DMS 273 (cell line): ENCODE measurements at regions not wholly inside any gene's neighbourhood (a gene's known extent, or its start where the extent isn't known, plus 50 kb on each side); places are given as distances from the start of the nearest gene placed in this dataset.
"Not testable (repeated sequence)": the region's sequence is repeated elsewhere in the genome, so short reads cannot be mapped to it uniquely, and the experiment has no call there.

Source experiments
- DNase-seq: peaks from one replicate; lab custom pipeline; 2025; ENCODE audit not compliant: unreplicated experiment; lab: John Stamatoyannopoulos, UW

- DNase-seq, result no peak
These were observed 1165.9 kb upstream of the CELF2 start for GRCh38 chr10:9851808-9852207.

GRCh38 chr10:9853405-9854355 lies 1164.0 kb upstream of the CELF2 start:
- DNase-seq, result no peak

GRCh38 chr10:9855451-9855850 lies 1162.2 kb upstream of the CELF2 start:
- not testable (repeated sequence) for DNase-seq

- DNase-seq, result no peak
These were observed 1158.9 kb upstream of the CELF2 start for GRCh38 chr10:9858816-9859215.

- DNase-seq, result no peak
These were observed 1157.6 kb upstream of the CELF2 start for GRCh38 chr10:9860045-9860444.

GRCh38 chr10:9863559-9864121 lies 1154.0 kb upstream of the CELF2 start:
- DNase-seq, result no peak

GRCh38 chr10:9868499-9868898 lies 1149.2 kb upstream of the CELF2 start:
- no peak for DNase-seq

- DNase-seq, result no peak
These were observed 1148.5 kb upstream of the CELF2 start for GRCh38 chr10:9869205-9869604.

GRCh38 chr10:9869606-9870176 lies 1148.0 kb upstream of the CELF2 start:
- no peak for DNase-seq

- DNase-seq, result no peak
These were observed 1142.3 kb upstream of the CELF2 start for GRCh38 chr10:9875353-9875752.

GRCh38 chr10:9877978-9878377 lies 1139.7 kb upstream of the CELF2 start:
- DNase-seq, result no peak

- DNase-seq, result no peak
These were observed 1139.3 kb upstream of the CELF2 start for GRCh38 chr10:9878383-9878782.

GRCh38 chr10:9885761-9886160 lies 1131.9 kb upstream of the CELF2 start:
- DNase-seq, result no peak

GRCh38 chr10:9886772-9887171 lies 1130.9 kb upstream of the CELF2 start:
- no peak for DNase-seq

- no peak for DNase-seq
These were observed 1122.2 kb upstream of the CELF2 start for GRCh38 chr10:9895453-9895852.

GRCh38 chr10:9895981-9896380 lies 1121.7 kb upstream of the CELF2 start:
- no peak for DNase-seq

- no peak for DNase-seq
These were observed 1118.9 kb upstream of the CELF2 start for GRCh38 chr10:9898633-9899395.

GRCh38 chr10:9900751-9901150 lies 1116.9 kb upstream of the CELF2 start:
- no peak for DNase-seq

GRCh38 chr10:9901971-9902370 lies 1115.7 kb upstream of the CELF2 start:
- DNase-seq, result no peak

GRCh38 chr10:9910446-9910845 lies 1107.2 kb upstream of the CELF2 start:
- DNase-seq, result no peak

GRCh38 chr10:9911488-9911887 lies 1106.2 kb upstream of the CELF2 start:
- DNase-seq, result no peak
